Endothelial cell of umbilical vein (primary cell): ENCODE measurements at regions not wholly inside any gene's neighbourhood (a gene's known extent, or its start where the extent isn't known, plus 50 kb on each side); places are given as distances from the start of the nearest gene placed in this dataset.

Experiments
- BruUV-seq: library from RNA; stranded (reverse); fragments of 400-500 nt; replicated peaks from 2 replicates; lab custom pipeline; 2021; lab: Mats Ljungman, UMichigan
- CTCF ChIA-PET: fragments of 300-600, 350-600 bp; sonication (Branson Sonifier 250); formaldehyde crosslinking; loops from one replicate; lab custom pipeline; 2021; ENCODE audit warnings: antibody characterized with exemption, inconsistent platforms; lab: Charles Lee
- POLR2A ChIA-PET: fragments of 300-600, 350-600 bp; sonication (Branson Sonifier 250); formaldehyde crosslinking; loops from one replicate; lab custom pipeline; 2021; ENCODE audit warnings: antibody characterized with exemption, inconsistent platforms; lab: Charles Lee
- DNase-seq: peaks from one replicate; pipeline ENCODE4 v3.0.0-alpha.2; 2011; ENCODE audit warnings: low read depth, low spot score
- FAIRE-seq: peaks from 2 replicates; lab custom pipeline; 2011; peaks lifted over from hg19 to GRCh38; lab: Jason Lieb, UNC
- H2AFZ ChIP-seq: 2 replicates; pipeline ENCODE4 v1.6.0; 2012; ENCODE audit warnings: low read depth, low read length, control low read depth, inconsistent platforms
- H3K27ac ChIP-seq: 2 replicates; pipeline ENCODE4 v1.5.1; 2011; ENCODE audit warnings: low read depth, mild to moderate bottlenecking, control low read depth, low read length, moderate library complexity; ENCODE audit not compliant: insufficient read depth
- H3K27me3 ChIP-seq, 2 experiments: 2 replicates each; pipeline versions ENCODE4 v1.6.0 to v1.6.1; 2011; ENCODE audit warnings: low read length in 2 of 2, mixed read lengths in 1 of 2; ENCODE audit not compliant: control insufficient read depth in 2 of 2, insufficient read depth in 2 of 2
- H3K36me3 ChIP-seq, 2 experiments: 2 replicates in 1 of 2; 3 replicates in 1 of 2; pipeline ENCODE4 v1.5.1; 2011; ENCODE audit warnings: low read length in 2 of 2, mild to moderate bottlenecking in 1 of 2, moderate library complexity in 1 of 2; ENCODE audit not compliant: control insufficient read depth in 2 of 2, insufficient read depth in 2 of 2; ENCODE audit errors: extremely low read depth in 1 of 2
- H3K4me1 ChIP-seq: 3 replicates; pipeline ENCODE4 v1.5.1; 2011; ENCODE audit warnings: mild to moderate bottlenecking, low read length; ENCODE audit not compliant: control insufficient read depth, insufficient read depth; ENCODE audit errors: extremely low read depth
- H3K4me2 ChIP-seq: 2 replicates; pipeline ENCODE4 v1.6.1; 2011; ENCODE audit warnings: low read length, control low read depth, mixed read lengths; ENCODE audit not compliant: insufficient read depth
- H3K4me3 ChIP-seq, 3 experiments: fragments of 200-600 bp in 1 of 3; sonication (generic), shearing (Covaris generic) in 1 of 3; replicated peaks in 1 of 3; 2 replicates each; pipeline ENCODE4 v1.5.1; 2011 to 2016; ENCODE audit warnings: control low read depth in 3 of 3, low read length in 3 of 3, mild to moderate bottlenecking in 2 of 3, inconsistent platforms in 1 of 3, low read depth in 1 of 3, moderate library complexity in 1 of 3; ENCODE audit not compliant: insufficient read depth in 1 of 3
- H3K79me2 ChIP-seq: 2 replicates; pipeline ENCODE4 v1.6.0; 2012; ENCODE audit warnings: low read length, inconsistent platforms; ENCODE audit not compliant: control insufficient read depth, insufficient read depth
- H3K9ac ChIP-seq: replicated peaks from 2 replicates; pipeline ENCODE3; 2011; ENCODE audit warnings: low read length, control low read depth; ENCODE audit not compliant: insufficient read depth; ENCODE audit errors: extremely low read depth
- H3K9me1 ChIP-seq: replicated peaks from 3 replicates; pipeline ENCODE4 v1.6.0; 2011; ENCODE audit warnings: mild to moderate bottlenecking, low read length; ENCODE audit not compliant: control insufficient read depth, insufficient read depth; ENCODE audit errors: extremely low read depth
- H3K9me3 ChIP-seq: replicated peaks from 2 replicates; pipeline ENCODE4 v1.5.1; 2012; ENCODE audit warnings: low read length, inconsistent platforms; ENCODE audit not compliant: control insufficient read depth, insufficient read depth
- H4K20me1 ChIP-seq: replicated peaks from 2 replicates; pipeline ENCODE3; 2011; ENCODE audit warnings: mild to moderate bottlenecking, low read length; ENCODE audit not compliant: control insufficient read depth, insufficient read depth; ENCODE audit errors: extremely low read depth
- CTCF ChIP-seq, 2 donors: IDR thresholded peaks; 1 replicate in 1 of 2; 2 replicates in 1 of 2; pipeline ENCODE4 v1.5.1; 2011; ENCODE audit warnings: low read length in 2 of 2, mild to moderate bottlenecking in 2 of 2, moderate library complexity in 2 of 2, control low read depth in 1 of 2, inconsistent platforms in 1 of 2, low read depth in 1 of 2; ENCODE audit not compliant: insufficient read depth in 1 of 2; ENCODE audit errors: extremely low read depth in 1 of 2
- EZH2 ChIP-seq: IDR thresholded peaks from 2 replicates; pipeline ENCODE4 v1.6.1; 2012; ENCODE audit warnings: borderline replicate concordance, low read depth, mild to moderate bottlenecking, moderate library complexity, low read length, inconsistent platforms; ENCODE audit not compliant: severe bottlenecking
- FOS ChIP-seq: IDR thresholded peaks from 2 replicates; pipeline ENCODE4 v1.6.1; 2011; ENCODE audit warnings: mild to moderate bottlenecking, low read length, moderate library complexity, borderline replicate concordance; ENCODE audit not compliant: insufficient read depth
- GATA2 ChIP-seq: IDR thresholded peaks from 2 replicates; pipeline ENCODE4 v1.7.0; 2011; ENCODE audit warnings: low read depth, mild to moderate bottlenecking, moderate library complexity, mixed read lengths, low read length; ENCODE audit not compliant: insufficient read length, insufficient read depth
- JUN ChIP-seq: IDR thresholded peaks from 2 replicates; pipeline ENCODE4 v1.6.1; 2011; ENCODE audit warnings: borderline replicate concordance, low read depth; ENCODE audit not compliant: insufficient read length, insufficient read depth
- MYC ChIP-seq: IDR thresholded peaks from one replicate; pipeline ENCODE4 v1.6.1; 2011; ENCODE audit warnings: mild to moderate bottlenecking, low read depth, low read length
- POLR2A ChIP-seq: IDR thresholded peaks from 2 replicates; pipeline ENCODE4 v1.6.1; 2012; ENCODE audit warnings: low read depth, mild to moderate bottlenecking, control low read depth, low read length
- POLR2AphosphoS5 ChIP-seq: IDR thresholded peaks from 2 replicates; pipeline ENCODE4 v1.6.1; 2012; ENCODE audit warnings: low read depth, mild to moderate bottlenecking, control low read depth, low read length, moderate library complexity; ENCODE audit not compliant: insufficient read depth
- dilution Hi-C: fragments of 300-500 bp; cut with MboI; formaldehyde crosslinking; loops from one replicate; pipeline ENCODE4 v1.15.0; 2019; ENCODE audit warnings: low sequenced_read_pairs; ENCODE audit not compliant: extremely low pct_ligation_motif_present
- intact Hi-C: fragments of 100-400 bp; cut with micrococcal nuclease; formaldehyde crosslinking; loops from one replicate; pipeline ENCODE4 v1.10.0; 2022
- TF ChIP-seq, protein P1 (sequence below): IDR thresholded peaks from 2 replicates; pipeline ENCODE4 v1.6.1; 2011; ENCODE audit not compliant: insufficient read depth, insufficient read length

- no peak overlapping the region for H3K27ac ChIP-seq
- no peaks in the 10 kb centered on the region for H3K9me1 ChIP-seq
- POLR2A ChIA-PET = no interaction called here
- CTCF ChIA-PET = no interaction called here
- dilution Hi-C loops (no loop called here), intact Hi-C loops (no loop called here)
- no peak overlapping the region for H3K4me3 ChIP-seq
- H3K27me3 ChIP-seq = no peaks in the 10 kb centered on the region
- no peak for FAIRE-seq
- H2AFZ ChIP-seq = no peak overlapping the region
- no peak for TF ChIP-seq FOS
- TF ChIP-seq POLR2AphosphoS5 = no peak
- TF ChIP-seq, protein P1, sequence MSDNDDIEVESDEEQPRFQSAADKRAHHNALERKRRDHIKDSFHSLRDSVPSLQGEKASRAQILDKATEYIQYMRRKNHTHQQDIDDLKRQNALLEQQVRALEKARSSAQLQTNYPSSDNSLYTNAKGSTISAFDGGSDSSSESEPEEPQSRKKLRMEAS = no peak
- no peak for TF ChIP-seq EZH2
- no peak for TF ChIP-seq GATA2
- no peak for TF ChIP-seq MYC
- no peak for TF ChIP-seq CTCF (IDR thresholded peaks at IDR 0.05; ENCODE audit: extremely low read depth in 1 of 2, insufficient read depth in 1 of 2, low read depth in 1 of 2, low read length in 2 of 2)
- TF ChIP-seq POLR2A = no peak
- TF ChIP-seq JUN = no peak
- no TSS peak for BruUV-seq
- no peak overlapping the region for H3K9ac ChIP-seq
- DNase-seq = no peak
- no peaks in the 10 kb centered on the region for H3K36me3 ChIP-seq
- H3K4me1 ChIP-seq = no peaks in the 10 kb centered on the region
- peaks cover 4% of the 10 kb centered on the region for H3K9me3 ChIP-seq
- no peaks in the 10 kb centered on the region for H4K20me1 ChIP-seq
- H3K79me2 ChIP-seq = no peaks in the 10 kb centered on the region
- H3K4me2 ChIP-seq = no peak overlapping the region
These were observed 371.9 kb downstream of the HS3ST3B1 start for GRCh38 chr17:14672830-14673229.
